ENCODE measurements at regions not wholly inside any gene's neighbourhood (a gene's known extent, or its start where the extent isn't known, plus 50 kb on each side); places are given as distances from the start of the nearest gene placed in this dataset.

GRCh38 chr4:23234716-23235115 is 542.0 kb downstream of the GBA3 start:
- TF ChIP-seq, protein P1, sequence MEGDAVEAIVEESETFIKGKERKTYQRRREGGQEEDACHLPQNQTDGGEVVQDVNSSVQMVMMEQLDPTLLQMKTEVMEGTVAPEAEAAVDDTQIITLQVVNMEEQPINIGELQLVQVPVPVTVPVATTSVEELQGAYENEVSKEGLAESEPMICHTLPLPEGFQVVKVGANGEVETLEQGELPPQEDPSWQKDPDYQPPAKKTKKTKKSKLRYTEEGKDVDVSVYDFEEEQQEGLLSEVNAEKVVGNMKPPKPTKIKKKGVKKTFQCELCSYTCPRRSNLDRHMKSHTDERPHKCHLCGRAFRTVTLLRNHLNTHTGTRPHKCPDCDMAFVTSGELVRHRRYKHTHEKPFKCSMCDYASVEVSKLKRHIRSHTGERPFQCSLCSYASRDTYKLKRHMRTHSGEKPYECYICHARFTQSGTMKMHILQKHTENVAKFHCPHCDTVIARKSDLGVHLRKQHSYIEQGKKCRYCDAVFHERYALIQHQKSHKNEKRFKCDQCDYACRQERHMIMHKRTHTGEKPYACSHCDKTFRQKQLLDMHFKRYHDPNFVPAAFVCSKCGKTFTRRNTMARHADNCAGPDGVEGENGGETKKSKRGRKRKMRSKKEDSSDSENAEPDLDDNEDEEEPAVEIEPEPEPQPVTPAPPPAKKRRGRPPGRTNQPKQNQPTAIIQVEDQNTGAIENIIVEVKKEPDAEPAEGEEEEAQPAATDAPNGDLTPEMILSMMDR (conservative IDR thresholded peaks at IDR 0.05; ENCODE audit: low read length): no peak
- no peak overlapping the region for H3K4me3 ChIP-seq (ENCODE audit: low read length)
- no peak for DNase-seq (ENCODE audit: low read depth)

DNA sequence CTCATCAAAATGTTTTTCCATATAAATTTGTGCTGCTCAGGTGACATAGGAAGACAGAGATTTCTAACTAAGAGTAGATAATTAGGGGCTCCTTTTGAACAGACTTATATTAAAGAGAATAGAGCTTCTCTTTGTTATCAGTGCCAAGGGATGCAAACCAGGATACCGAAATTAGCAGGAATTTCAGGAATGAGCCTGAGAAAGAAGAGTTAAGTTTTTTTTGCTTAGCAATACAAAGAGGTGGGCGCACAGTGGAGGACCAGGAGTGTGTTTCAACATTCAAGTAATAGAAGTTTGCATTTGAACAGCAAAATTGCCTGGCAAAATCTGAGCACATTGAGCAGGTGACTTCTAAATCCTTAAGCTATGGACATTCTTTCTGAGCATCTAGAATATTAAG is 541.3 kb downstream of the GBA3 start:
- H3K4me3 ChIP-seq (ENCODE audit: low read length): no peak overlapping the region
- TF ChIP-seq, protein P1 (conservative IDR thresholded peaks at IDR 0.05; ENCODE audit: low read length): no peak
- DNase-seq (ENCODE audit: low read depth): no peak

DNA sequence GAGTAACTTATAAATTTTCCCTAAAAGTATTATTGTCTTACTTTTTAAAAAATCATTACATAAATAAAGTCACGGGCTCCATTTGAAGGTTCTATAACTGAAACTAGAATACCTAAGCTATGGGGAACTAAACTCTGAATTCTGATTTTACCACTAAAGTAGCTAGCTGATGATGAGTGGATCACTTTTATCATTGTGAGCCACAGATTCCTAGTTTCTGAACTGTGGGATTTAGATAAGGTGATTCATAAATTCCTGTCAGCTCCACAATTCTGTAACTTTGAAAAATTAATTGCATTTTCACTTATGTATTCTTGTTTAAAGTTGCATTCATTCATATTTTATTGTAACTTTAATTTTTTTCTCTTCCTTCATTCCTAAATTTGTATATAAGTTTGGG is 540.9 kb downstream of the GBA3 start:
- TF ChIP-seq, protein P1 (conservative IDR thresholded peaks at IDR 0.05; ENCODE audit: low read length): no peak
- no peak for DNase-seq (ENCODE audit: low read depth)
- no peak overlapping the region for H3K4me3 ChIP-seq (ENCODE audit: low read length)

- no peak for DNase-seq (ENCODE audit: low read depth)
- H3K4me3 ChIP-seq (ENCODE audit: low read length): no peak overlapping the region
- TF ChIP-seq, protein P1 (conservative IDR thresholded peaks at IDR 0.05; ENCODE audit: low read length): no peak
These were observed 540.2 kb downstream of the GBA3 start for GRCh38 chr4:23232987-23233386.

GRCh38 chr4:23225564-23225963 is 532.8 kb downstream of the GBA3 start:
- no peak overlapping the region for H3K4me3 ChIP-seq (ENCODE audit: low read length)
- DNase-seq (ENCODE audit: low read depth): no peak
- TF ChIP-seq, protein P1 (conservative IDR thresholded peaks at IDR 0.05; ENCODE audit: low read length): no peak

DNA sequence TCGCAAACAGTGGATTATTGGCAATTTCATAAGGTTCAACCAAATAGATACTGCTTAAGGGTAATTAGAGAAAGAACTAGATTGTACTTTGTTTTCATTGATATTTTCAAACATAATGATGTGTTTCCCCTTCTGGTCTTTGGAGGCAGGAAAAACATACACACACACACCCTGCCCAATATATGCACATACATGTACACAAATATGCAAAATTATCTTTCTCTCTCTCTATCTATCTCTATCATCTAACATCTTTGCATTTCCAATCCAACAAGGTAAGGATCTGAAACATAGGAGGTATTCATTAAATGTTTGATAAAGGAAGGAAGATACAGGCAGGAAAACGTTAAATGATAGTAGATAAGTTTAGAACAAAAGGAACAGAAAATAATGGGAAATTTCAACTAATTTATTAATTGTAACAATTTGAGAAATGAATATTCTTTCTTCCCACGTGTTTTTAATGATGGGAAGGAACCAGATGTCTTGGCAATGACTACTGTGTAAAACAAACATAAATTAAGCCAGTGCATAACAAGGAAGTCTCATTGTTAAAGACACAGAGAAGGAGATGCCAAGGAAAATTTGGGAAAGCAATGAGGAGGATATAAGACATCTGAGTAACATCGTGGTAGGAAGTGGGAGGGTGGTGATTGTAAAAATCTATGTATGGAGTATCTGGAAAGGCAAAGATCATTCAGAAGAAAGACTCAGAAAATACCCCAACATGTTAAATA is 532.1 kb downstream of the GBA3 start:
- DNase-seq (ENCODE audit: low read depth): no peak
- TF ChIP-seq, protein P1 (conservative IDR thresholded peaks at IDR 0.05; ENCODE audit: low read length): no peak
- no peak overlapping the region for H3K4me3 ChIP-seq (ENCODE audit: low read length)

DNA sequence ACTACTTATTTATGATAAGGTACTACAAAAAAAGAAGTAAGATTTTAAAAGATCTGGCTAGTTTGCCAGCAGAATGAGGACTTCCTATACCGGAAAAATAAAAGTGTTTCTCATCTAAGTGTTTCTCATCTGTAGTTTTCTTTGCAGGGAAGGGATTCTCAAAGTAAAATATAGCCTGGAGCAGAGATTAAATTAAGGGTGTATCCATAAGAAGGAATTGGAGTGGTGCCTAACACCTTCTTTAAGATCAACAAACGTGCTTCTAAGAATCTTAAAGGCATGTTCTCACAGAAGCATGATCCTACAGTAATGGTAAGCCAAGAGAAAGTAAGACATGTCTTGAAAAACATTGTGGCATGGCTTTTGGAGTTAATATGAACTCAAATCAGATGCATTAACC is 528.2 kb downstream of the GBA3 start:
- no peak overlapping the region for H3K4me3 ChIP-seq (ENCODE audit: low read length)
- TF ChIP-seq, protein P1 (conservative IDR thresholded peaks at IDR 0.05; ENCODE audit: low read length): no peak
- DNase-seq (ENCODE audit: low read depth): no peak
